B cell (primary cell): ENCODE measurements at regions not wholly inside any gene's neighbourhood (a gene's known extent, or its start where the extent isn't known, plus 50 kb on each side); places are given as distances from the start of the nearest gene placed in this dataset.

Source experiments
- ATAC-seq: fragments of 200-7000 bp; cut with Tn5 transposase; one replicate; pipeline ENCODE4 v1.10.0; 2021; ENCODE audit warnings: low read depth, mild to moderate bottlenecking, moderate number of reproducible peaks, moderate library complexity
- CTCF ChIA-PET: fragments of 350-600 bp; sonication (Branson Sonifier 250); formaldehyde crosslinking; loops from one replicate; lab custom pipeline; 2021; ENCODE audit warnings: antibody characterized with exemption, inconsistent platforms; lab: Charles Lee
- POLR2A ChIA-PET: fragments of 350-600 bp; sonication (Branson Sonifier 250); formaldehyde crosslinking; loops from one replicate; lab custom pipeline; 2021; ENCODE audit warnings: antibody characterized with exemption; lab: Charles Lee
- DNase-seq: peaks from one replicate; pipeline ENCODE4 v3.0.0; 2013
- H2AFZ ChIP-seq: 2 replicates; pipeline ENCODE4 v1.6.1; 2012; ENCODE audit warnings: mild to moderate bottlenecking, low read depth, low read length; ENCODE audit not compliant: insufficient read depth, poor library complexity, severe bottlenecking
- H3K27ac ChIP-seq, 2 donors: 1 replicate in 1 of 2; 2 replicates in 1 of 2; pipeline ENCODE4 v1.5.1; 2012 to 2013; ENCODE audit warnings: low read length in 2 of 2, mild to moderate bottlenecking in 2 of 2, moderate library complexity in 1 of 2
- H3K27me3 ChIP-seq, 4 experiments: fragments of 200-600 bp in 1 of 4; sonication (generic) in 1 of 4; replicated peaks in 1 of 4; 1 replicate in 2 of 4; 2 replicates in 2 of 4; pipeline versions ENCODE4 v1.6.1 to v1.7.0; 2013 to 2016; ENCODE audit warnings: low read length in 3 of 4, mild to moderate bottlenecking in 2 of 4, mixed read lengths in 1 of 4, moderate library complexity in 1 of 4; ENCODE audit not compliant: insufficient read depth in 4 of 4, control insufficient read depth in 3 of 4; ENCODE audit errors: control extremely low read depth in 1 of 4
- H3K36me3 ChIP-seq, 2 experiments: replicated peaks in 1 of 2; 1 replicate in 1 of 2; 2 replicates in 1 of 2; pipeline versions ENCODE4 v1.6.1 to v1.7.1; 2013; ENCODE audit warnings: low read length in 1 of 2; ENCODE audit not compliant: insufficient read depth in 2 of 2, control insufficient read depth in 1 of 2; ENCODE audit errors: control extremely low read depth in 1 of 2, extremely low read depth in 1 of 2
- H3K4me1 ChIP-seq, 2 donors: fragments of 200-600 bp in 1 of 2; sonication (generic) in 1 of 2; 1 replicate in 1 of 2; 2 replicates in 1 of 2; pipeline versions ENCODE4 v1.5.1 to v1.6.1; 2013 to 2017; ENCODE audit warnings: low read length in 2 of 2; ENCODE audit not compliant: control insufficient read depth in 2 of 2, insufficient read depth in 2 of 2
- H3K4me2 ChIP-seq: replicated peaks from 2 replicates; pipeline ENCODE3; 2012; ENCODE audit warnings: mild to moderate bottlenecking, low read depth, low read length; ENCODE audit not compliant: poor library complexity, severe bottlenecking
- H3K4me3 ChIP-seq, 5 experiments: fragments of 200-600 bp in 1 of 5; sonication (generic) in 1 of 5; 1 replicate in 3 of 5; 2 replicates in 2 of 5; pipeline versions ENCODE4 v1.5.1 to v1.7.0; 2011 to 2016; ENCODE audit warnings: low read length in 4 of 5, mild to moderate bottlenecking in 4 of 5, low read depth in 2 of 5, control low read depth in 1 of 5, moderate library complexity in 1 of 5; ENCODE audit not compliant: insufficient read depth in 1 of 5; ENCODE audit errors: control extremely low read depth in 1 of 5, extremely low read depth in 1 of 5
- H3K79me2 ChIP-seq: fragments of 200-600 bp; sonication (generic); one replicate; pipeline ENCODE4 v1.6.0; 2016; ENCODE audit warnings: low read length; ENCODE audit not compliant: control insufficient read depth, insufficient read depth
- H3K9ac ChIP-seq: fragments of 200-600 bp; sonication (generic); 2 replicates; pipeline ENCODE4 v1.6.1; 2017; ENCODE audit warnings: mild to moderate bottlenecking, low read length, moderate library complexity
- H3K9me3 ChIP-seq, 3 donors: one replicate each; pipeline versions ENCODE4 v1.6.1 to v1.7.1; 2013; ENCODE audit warnings: low read length in 2 of 3; ENCODE audit not compliant: control insufficient read depth in 2 of 3, insufficient read depth in 1 of 3; ENCODE audit errors: control extremely low read depth in 1 of 3
- H4K20me1 ChIP-seq: 2 replicates; pipeline ENCODE4 v1.6.0; 2012; ENCODE audit warnings: mild to moderate bottlenecking, low read length; ENCODE audit not compliant: insufficient read depth, control insufficient read depth, poor library complexity, severe bottlenecking
- H3K27ac Mint-ChIP-seq: one replicate; pipeline ENCODE4 v1.8.0; 2021; ENCODE audit warnings: mixed read lengths
- H3K27me3 Mint-ChIP-seq: one replicate; pipeline ENCODE4 v1.8.0; 2021; ENCODE audit warnings: mixed read lengths
- H3K4me1 Mint-ChIP-seq: one replicate; pipeline ENCODE4 v1.8.0; 2021; ENCODE audit warnings: mixed read lengths
- H3K4me3 Mint-ChIP-seq: one replicate; pipeline ENCODE4 v1.8.0; 2021; ENCODE audit warnings: mixed read lengths
- H3K9me3 Mint-ChIP-seq: one replicate; pipeline ENCODE4 v1.8.0; 2022; ENCODE audit warnings: mixed read lengths; ENCODE audit not compliant: insufficient read depth
- EZH2 ChIP-seq: IDR thresholded peaks from 2 replicates; pipeline ENCODE4 v1.6.1; 2012; ENCODE audit warnings: borderline replicate concordance, low read depth, mild to moderate bottlenecking, moderate library complexity, low read length; ENCODE audit not compliant: insufficient read depth, poor library complexity, severe bottlenecking
- WGBS: methylation state at CpG from one replicate; pipeline ENCODE4 v1.1.5; 2013; ENCODE audit warnings: missing lambda C conversion rate; ENCODE audit not compliant: insufficient coverage; 5-methylcytosine and 5-hydroxymethylcytosine counted together
- intact Hi-C: fragments of 100-400 bp; cut with micrococcal nuclease; formaldehyde crosslinking; loops from one replicate; pipeline ENCODE4 v1.10.0; 2022
- TF ChIP-seq, protein P1 (sequence below): fragments of 200-600 bp; IDR thresholded peaks from one replicate; pipeline ENCODE4 v1.8.0; 2022; ENCODE audit warnings: antibody characterized with exemption, mild to moderate bottlenecking

DNA sequence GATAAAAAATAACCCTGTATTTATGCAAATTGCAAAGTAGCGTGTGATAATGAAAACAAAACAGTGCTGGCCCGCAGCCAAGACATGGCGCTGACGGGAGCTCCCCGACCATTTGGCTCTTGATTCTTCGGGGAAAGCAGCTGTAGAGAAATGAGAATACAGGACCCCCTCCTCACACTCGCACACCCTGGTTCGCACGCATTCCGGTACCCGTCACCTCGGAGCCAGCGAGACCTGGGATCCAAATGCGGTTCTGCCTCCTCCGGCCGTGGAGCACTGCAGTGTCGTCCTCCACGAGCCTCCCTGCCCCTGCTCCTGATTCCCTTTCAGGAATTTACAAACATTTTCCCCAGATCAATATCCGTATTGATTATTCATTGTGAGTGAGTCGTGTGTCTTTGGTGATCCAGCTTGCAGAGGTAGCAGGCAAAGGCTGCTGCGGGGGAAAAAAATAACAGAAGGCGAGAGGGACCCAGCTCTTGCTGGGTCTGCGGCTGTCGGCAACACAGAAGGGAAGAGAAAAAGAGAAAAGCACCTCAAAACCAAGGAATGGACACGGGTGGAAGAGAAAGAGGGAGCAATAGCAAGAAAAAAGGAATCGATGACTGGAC is 184.1 kb upstream of the ZFHX3 start:
- H2AFZ ChIP-seq: no peak overlapping the region
- 95% methylated on average over 23 of the region's 26 CpGs for WGBS

DNA sequence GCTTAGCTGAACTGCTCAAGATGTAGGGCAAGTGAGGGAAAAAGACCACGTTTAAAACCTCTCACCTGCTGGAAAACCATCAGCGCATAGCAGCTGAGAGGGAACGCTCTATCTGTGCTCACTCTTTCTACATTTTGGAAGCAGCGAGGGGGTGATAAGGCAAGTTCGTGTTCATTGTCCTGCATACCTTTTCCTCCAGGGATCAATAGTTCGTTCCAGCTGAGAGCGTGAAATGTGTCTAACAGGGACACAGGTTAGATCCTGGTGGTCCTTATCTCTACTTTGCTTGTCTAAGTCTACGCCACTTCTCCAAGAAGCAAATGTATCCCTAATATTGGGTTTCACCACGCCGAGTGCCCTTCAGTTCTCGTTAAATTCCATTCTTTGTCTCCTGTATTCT is 183.5 kb upstream of the ZFHX3 start:
- intact Hi-C loops: no loop called here

More for the DNA sequence above, 184.1 kb upstream of the ZFHX3 start:
- H3K27me3 Mint-ChIP-seq: no peaks in the 10 kb centered on the region
- Histone ChIP-seq H3K36me3 (no peaks in the 10 kb centered on the region), H3K9me3 (peaks cover 0 to 4% (median 0%) of the 10 kb centered on the region in 3 donors), H3K4me1 (no peaks in the 10 kb centered on the region), H3K27me3 (no peaks in the 10 kb centered on the region), H4K20me1 (no peaks in the 10 kb centered on the region), H3K79me2 (no peaks in the 10 kb centered on the region), H3K4me3 (no peak overlapping the region), H3K9ac (no peak overlapping the region), H3K4me2 (no peak overlapping the region), H3K27ac (no peak overlapping the region)
- DNase-seq (no peak), ATAC-seq (no peak)
- TF ChIP-seq, protein P1, sequence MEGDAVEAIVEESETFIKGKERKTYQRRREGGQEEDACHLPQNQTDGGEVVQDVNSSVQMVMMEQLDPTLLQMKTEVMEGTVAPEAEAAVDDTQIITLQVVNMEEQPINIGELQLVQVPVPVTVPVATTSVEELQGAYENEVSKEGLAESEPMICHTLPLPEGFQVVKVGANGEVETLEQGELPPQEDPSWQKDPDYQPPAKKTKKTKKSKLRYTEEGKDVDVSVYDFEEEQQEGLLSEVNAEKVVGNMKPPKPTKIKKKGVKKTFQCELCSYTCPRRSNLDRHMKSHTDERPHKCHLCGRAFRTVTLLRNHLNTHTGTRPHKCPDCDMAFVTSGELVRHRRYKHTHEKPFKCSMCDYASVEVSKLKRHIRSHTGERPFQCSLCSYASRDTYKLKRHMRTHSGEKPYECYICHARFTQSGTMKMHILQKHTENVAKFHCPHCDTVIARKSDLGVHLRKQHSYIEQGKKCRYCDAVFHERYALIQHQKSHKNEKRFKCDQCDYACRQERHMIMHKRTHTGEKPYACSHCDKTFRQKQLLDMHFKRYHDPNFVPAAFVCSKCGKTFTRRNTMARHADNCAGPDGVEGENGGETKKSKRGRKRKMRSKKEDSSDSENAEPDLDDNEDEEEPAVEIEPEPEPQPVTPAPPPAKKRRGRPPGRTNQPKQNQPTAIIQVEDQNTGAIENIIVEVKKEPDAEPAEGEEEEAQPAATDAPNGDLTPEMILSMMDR: no peak
- no peak for TF ChIP-seq EZH2
- no peak overlapping the region for H3K27ac Mint-ChIP-seq
- intact Hi-C loops: no loop called here
- H3K4me1 Mint-ChIP-seq: no peaks in the 10 kb centered on the region
- H3K9me3 Mint-ChIP-seq: no peaks in the 10 kb centered on the region
- ChIA-PET CTCF (no interaction called here), POLR2A (no interaction called here)
- no peak overlapping the region for H3K4me3 Mint-ChIP-seq

More for the DNA sequence above, 183.5 kb upstream of the ZFHX3 start:
- no peak overlapping the region for H3K27ac Mint-ChIP-seq
- no peak overlapping the region for H3K9ac ChIP-seq
- no peaks in the 10 kb centered on the region for H3K4me1 Mint-ChIP-seq
- no peak overlapping the region for H3K4me3 ChIP-seq
- H3K79me2 ChIP-seq: no peaks in the 10 kb centered on the region
- DNase-seq: no peak
- H3K27ac ChIP-seq: no peak overlapping the region
- H4K20me1 ChIP-seq: no peaks in the 10 kb centered on the region
- H3K27me3 Mint-ChIP-seq: no peaks in the 10 kb centered on the region
- ChIA-PET POLR2A (no interaction called here), CTCF (no interaction called here)
- no peak overlapping the region for H2AFZ ChIP-seq
- H3K9me3 ChIP-seq: peaks cover 0 to 4% (median 0%) of the 10 kb centered on the region in 3 donors
- no peaks in the 10 kb centered on the region for H3K4me1 ChIP-seq
- no peaks in the 10 kb centered on the region for H3K27me3 ChIP-seq
- H3K9me3 Mint-ChIP-seq: no peaks in the 10 kb centered on the region
- no peaks in the 10 kb centered on the region for H3K36me3 ChIP-seq
- TF ChIP-seq, protein P1: no peak
- TF ChIP-seq EZH2: no peak
- WGBS: 98% methylated on average over 10 of the region's 11 CpGs
- no peak for ATAC-seq
- no peak overlapping the region for H3K4me3 Mint-ChIP-seq
- no peak overlapping the region for H3K4me2 ChIP-seq
